GM12873 (cell line): ENCODE measurements at regions not wholly inside any gene's neighbourhood (a gene's known extent, or its start where the extent isn't known, plus 50 kb on each side); places are given as distances from the start of the nearest gene placed in this dataset.

Experiments used
- TF ChIP-seq, protein P1 (sequence below): IDR thresholded peaks from 2 replicates; pipeline ENCODE4 v1.5.1; 2012; ENCODE audit warnings: low read depth, mild to moderate bottlenecking, moderate library complexity, low read length, control low read depth; ENCODE audit not compliant: insufficient read depth; ENCODE audit errors: missing control alignments

DNA sequence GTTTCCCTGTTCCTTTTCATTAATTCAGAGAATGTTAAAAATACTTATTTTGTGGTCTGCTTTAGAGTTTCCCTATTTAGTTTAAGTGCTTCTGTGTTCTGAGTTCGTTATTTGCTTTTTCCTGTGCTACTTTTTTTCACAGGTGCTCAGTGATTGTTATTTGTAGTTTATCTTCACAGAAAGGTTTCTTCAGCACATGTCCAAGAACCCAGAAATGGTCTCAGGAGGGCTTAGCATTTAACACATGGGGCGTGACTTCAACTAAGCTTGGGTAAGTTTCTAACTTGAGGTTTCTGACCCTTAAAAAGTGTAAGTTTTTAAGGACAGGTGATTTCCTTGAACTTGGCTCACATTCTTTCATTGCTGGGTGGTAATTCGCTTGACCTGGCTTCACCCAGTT is 157.3 kb downstream of the AASDHPPT start:
- TF ChIP-seq, protein P1, sequence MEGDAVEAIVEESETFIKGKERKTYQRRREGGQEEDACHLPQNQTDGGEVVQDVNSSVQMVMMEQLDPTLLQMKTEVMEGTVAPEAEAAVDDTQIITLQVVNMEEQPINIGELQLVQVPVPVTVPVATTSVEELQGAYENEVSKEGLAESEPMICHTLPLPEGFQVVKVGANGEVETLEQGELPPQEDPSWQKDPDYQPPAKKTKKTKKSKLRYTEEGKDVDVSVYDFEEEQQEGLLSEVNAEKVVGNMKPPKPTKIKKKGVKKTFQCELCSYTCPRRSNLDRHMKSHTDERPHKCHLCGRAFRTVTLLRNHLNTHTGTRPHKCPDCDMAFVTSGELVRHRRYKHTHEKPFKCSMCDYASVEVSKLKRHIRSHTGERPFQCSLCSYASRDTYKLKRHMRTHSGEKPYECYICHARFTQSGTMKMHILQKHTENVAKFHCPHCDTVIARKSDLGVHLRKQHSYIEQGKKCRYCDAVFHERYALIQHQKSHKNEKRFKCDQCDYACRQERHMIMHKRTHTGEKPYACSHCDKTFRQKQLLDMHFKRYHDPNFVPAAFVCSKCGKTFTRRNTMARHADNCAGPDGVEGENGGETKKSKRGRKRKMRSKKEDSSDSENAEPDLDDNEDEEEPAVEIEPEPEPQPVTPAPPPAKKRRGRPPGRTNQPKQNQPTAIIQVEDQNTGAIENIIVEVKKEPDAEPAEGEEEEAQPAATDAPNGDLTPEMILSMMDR, result no peak

DNA sequence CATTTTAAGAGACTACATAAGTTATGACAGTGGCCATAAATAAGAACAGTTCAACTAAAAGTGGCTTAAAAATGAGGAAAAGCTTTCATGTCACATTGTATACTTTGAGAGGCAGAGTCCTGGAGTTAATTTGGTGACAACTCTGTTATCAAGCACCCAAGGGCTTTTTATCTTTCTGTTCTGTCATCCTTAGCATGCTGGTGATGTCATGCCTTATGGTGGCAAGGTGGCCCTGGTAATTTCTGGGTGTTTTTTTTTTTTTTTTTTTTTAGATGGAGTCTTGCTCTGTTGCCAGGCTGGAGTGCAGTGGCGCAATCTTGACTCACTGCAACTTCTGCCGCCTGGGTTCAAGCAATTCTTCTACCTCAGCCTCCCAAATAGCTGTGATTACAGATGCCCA is 158.8 kb downstream of the AASDHPPT start:
- TF ChIP-seq, protein P1, result no peak

DNA sequence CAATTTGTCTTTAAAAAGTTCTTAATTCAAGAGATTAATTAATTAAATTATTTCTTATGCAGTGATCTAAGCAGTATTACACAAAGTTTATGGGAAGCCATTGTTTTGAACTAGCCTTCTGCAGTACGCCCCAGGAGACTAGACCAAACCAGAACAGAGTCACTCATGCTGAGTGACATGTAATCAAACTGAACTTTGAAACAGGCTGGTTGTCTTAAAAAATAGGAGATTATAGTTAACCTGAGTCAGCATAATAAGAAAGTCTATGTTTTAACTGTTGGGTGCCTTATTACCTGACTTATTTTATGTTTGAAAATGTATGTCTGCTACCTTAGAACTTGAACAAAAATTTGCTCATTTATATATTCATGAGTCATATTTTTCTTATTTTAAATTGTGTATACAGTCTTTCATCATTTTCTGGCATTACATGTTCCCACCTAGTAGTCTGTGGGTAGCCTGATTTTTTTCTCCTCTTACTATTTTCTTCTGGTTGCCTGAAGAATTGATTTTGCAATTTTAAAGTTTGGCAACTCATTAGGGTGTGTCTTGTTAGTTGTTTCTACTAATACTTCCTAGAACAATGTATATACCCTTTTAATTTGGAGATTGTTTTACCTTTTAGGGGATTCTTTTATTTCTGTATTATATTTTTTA is 161.4 kb downstream of the AASDHPPT start:
- TF ChIP-seq, protein P1, result no peak

DNA sequence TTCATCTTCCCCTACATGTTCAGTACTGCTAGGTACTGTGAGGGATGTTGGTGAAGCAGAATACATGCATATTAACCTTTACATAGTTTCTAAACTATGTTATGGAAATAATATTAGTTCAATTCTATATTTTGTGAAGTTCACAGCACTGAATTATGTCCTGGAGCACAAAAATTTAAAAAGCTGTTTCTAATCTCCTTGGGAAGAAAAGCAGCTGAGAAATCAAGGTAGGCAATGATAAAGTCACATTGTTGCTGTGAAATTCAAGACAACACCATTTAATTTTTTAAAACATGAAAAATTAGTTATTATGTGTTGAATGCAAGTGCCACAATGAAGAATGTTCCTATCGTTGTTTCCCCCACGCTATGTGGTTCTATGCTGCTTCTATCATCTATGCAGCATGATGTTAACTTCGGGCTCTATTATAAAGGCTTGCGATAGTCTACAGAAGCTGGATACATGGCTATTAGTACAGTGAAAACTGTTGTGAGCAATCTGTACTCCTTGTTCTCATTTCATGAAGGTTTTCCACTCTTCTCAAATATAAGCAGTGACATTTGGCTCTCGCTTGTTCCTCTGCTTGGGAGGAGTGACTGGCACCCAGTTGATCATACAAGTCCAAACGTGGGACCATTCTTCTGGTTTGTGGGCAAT is 164.3 kb downstream of the AASDHPPT start:
- TF ChIP-seq, protein P1, result no peak

DNA sequence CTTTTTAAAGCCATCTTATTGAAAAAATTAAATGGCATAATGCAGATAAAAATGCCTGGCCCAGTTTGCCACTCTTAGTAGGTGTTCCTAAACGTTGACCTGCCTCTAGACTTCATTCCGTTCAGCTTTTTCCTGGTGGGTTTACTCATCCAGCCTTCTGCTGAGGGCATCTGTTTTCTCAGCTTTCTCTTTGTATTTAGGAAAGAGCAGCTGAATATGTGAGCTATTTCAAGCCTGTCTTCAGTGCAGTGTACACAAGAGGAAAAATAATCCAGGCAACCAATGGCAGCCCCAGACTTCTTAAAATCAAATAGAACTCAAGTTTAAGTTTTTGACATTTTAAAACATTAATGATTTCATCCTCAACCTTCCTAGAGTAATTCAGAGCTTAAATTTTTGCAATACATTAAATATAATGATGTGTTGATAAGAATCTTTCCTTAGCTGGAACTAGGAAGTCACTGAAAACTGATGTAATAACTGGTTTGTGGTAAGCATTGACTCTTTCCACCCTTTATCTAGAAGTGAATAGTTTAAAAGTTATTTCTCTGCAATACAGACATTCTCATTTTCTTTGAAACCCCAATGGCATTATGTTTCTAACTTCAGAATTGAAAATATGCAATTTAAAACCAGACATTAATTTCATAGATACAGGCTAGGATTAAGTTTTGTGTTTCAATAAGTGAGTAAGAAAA is 165.4 kb downstream of the AASDHPPT start:
- TF ChIP-seq, protein P1, result no peak

DNA sequence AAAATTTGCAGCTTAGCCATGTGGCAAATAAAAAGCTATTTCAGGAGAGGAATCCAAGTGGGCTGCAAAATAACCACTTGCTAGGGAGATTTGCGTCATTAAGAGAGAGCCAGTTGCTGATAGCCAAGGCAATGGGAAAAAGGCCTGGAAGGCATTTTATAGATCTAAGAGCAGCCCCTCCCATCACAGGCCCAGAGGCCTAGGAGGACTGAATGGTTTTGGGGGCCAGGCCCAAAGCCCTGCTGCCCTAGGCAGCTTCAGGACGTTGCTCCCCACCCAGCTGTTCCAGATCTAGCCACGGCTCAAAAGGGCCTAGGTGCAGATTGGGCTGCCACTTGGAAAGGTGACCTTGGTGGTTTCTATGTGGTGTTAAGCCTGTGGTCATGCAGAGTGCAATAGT is 169.0 kb downstream of the AASDHPPT start:
- TF ChIP-seq, protein P1, result no peak

DNA sequence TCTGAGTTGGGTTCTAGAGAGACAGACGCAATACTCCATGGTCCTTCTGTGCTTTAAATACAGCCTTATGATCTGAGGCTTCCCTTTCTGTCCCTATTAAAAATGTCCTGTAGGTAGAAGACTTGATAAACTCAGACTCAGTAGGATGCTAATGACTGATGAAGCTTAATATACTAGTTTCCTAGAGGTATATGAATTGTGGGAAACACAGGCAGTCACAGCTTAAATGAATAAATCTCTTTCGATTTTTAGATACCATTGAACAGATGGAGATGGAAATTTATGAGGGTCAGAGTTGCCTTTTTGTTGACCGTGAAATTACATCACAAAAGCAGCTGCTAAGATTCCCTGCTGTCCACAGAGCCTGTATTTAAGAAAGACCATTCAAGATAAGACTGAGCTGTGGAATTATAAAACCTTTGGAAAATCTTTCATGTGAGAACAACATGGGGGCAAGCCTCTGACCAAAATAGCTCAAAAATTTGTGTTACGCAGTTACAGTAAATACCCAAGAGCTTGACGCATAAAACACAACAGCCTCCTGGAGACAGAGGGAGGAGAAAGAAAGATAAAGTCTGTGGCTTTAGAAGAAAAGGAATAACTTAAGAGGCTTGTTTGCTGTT is 172.3 kb downstream of the AASDHPPT start:
- TF ChIP-seq, protein P1, result no peak
